Neuronal stem cell (in vitro differentiated cells): ENCODE measurements at regions not wholly inside any gene's neighbourhood (a gene's known extent, or its start where the extent isn't known, plus 50 kb on each side); places are given as distances from the start of the nearest gene placed in this dataset.

Experiments used
- DNase-seq: peaks from one replicate; pipeline ENCODE4 v3.0.0-alpha.2; 2013; ENCODE audit warnings: low spot score
- H2AFZ ChIP-seq: one replicate; pipeline ENCODE4 v1.6.1; 2013; ENCODE audit warnings: mild to moderate bottlenecking, low read length, inconsistent platforms
- H2AK5ac ChIP-seq: 2 replicates; pipeline ENCODE4 v1.6.1; 2013; ENCODE audit warnings: low read depth, mild to moderate bottlenecking, inconsistent platforms, low read length, moderate library complexity, mixed read lengths
- H2BK120ac ChIP-seq: 2 replicates; pipeline ENCODE4 v1.6.1; 2013; ENCODE audit warnings: low read depth, mild to moderate bottlenecking, inconsistent platforms, low read length, moderate library complexity, mixed read lengths
- H2BK12ac ChIP-seq: one replicate; pipeline ENCODE4 v1.6.1; 2013; ENCODE audit warnings: low read length, inconsistent platforms
- H2BK15ac ChIP-seq: 2 replicates; pipeline ENCODE4 v1.6.1; 2013; ENCODE audit warnings: mild to moderate bottlenecking, low read length, inconsistent platforms, mixed read lengths
- H2BK5ac ChIP-seq: one replicate; pipeline ENCODE4 v1.6.1; 2013; ENCODE audit warnings: inconsistent platforms, mild to moderate bottlenecking, low read length, moderate library complexity
- H3K14ac ChIP-seq: one replicate; pipeline ENCODE4 v1.6.1; 2013; ENCODE audit warnings: low read length, inconsistent platforms
- H3K18ac ChIP-seq: 2 replicates; pipeline ENCODE4 v1.6.1; 2013; ENCODE audit warnings: low read length, inconsistent platforms
- H3K23ac ChIP-seq: 2 replicates; pipeline ENCODE4 v1.6.1; 2013; ENCODE audit warnings: low read depth, mild to moderate bottlenecking, mixed read lengths, low read length, inconsistent platforms; ENCODE audit not compliant: poor library complexity
- H3K27ac ChIP-seq: replicated peaks from 3 replicates; pipeline ENCODE4 v1.5.1; 2013; ENCODE audit warnings: low read length, inconsistent platforms
- H3K27me3 ChIP-seq, 3 experiments: 2 replicates each; pipeline ENCODE4 v1.6.1; 2013; ENCODE audit warnings: low read length in 3 of 3, mild to moderate bottlenecking in 2 of 3, inconsistent platforms in 1 of 3, low read depth in 1 of 3, mixed read lengths in 1 of 3, moderate library complexity in 1 of 3; ENCODE audit not compliant: control insufficient read depth in 3 of 3, insufficient read depth in 3 of 3
- H3K36me3 ChIP-seq, 2 donors: replicated peaks in 1 of 2; 2 replicates each; pipeline ENCODE4 v1.6.1; 2013; ENCODE audit warnings: low read length in 2 of 2; ENCODE audit not compliant: control insufficient read depth in 2 of 2, insufficient read depth in 2 of 2
- H3K4ac ChIP-seq: 2 replicates; pipeline ENCODE4 v1.6.1; 2013; ENCODE audit warnings: inconsistent platforms, mild to moderate bottlenecking, low read length, moderate library complexity
- H3K4me1 ChIP-seq, 2 donors: 1 replicate in 1 of 2; 2 replicates in 1 of 2; pipeline ENCODE4 v1.6.1; 2013; ENCODE audit warnings: low read length in 2 of 2, low read depth in 1 of 2; ENCODE audit not compliant: control insufficient read depth in 2 of 2, insufficient read depth in 1 of 2
- H3K4me2 ChIP-seq: one replicate; pipeline ENCODE4 v1.6.1; 2013; ENCODE audit warnings: mild to moderate bottlenecking, low read length, inconsistent platforms; ENCODE audit not compliant: insufficient read depth, poor library complexity, severe bottlenecking
- H3K4me3 ChIP-seq, 2 donors: 2 replicates each; pipeline ENCODE4 v1.5.1; 2013; ENCODE audit warnings: low read length in 2 of 2, mild to moderate bottlenecking in 2 of 2, inconsistent platforms in 1 of 2, moderate library complexity in 1 of 2
- H3K79me1 ChIP-seq: one replicate; pipeline ENCODE4 v1.6.1; 2013; ENCODE audit warnings: low read depth, mild to moderate bottlenecking, inconsistent platforms, low read length, moderate library complexity
- H3K9ac ChIP-seq: one replicate; pipeline ENCODE4 v1.6.1; 2013; ENCODE audit warnings: mild to moderate bottlenecking, low read depth, low read length, inconsistent platforms; ENCODE audit not compliant: poor library complexity
- H3K9me3 ChIP-seq, 2 donors: replicated peaks in 1 of 2; 2 replicates each; pipeline versions ENCODE3 to v1.6.1; 2013; ENCODE audit warnings: low read length in 2 of 2, mild to moderate bottlenecking in 2 of 2, inconsistent platforms in 1 of 2, low read depth in 1 of 2, mixed read lengths in 1 of 2, moderate library complexity in 1 of 2; ENCODE audit not compliant: control insufficient read depth in 2 of 2, insufficient read depth in 1 of 2
- H4K8ac ChIP-seq: one replicate; pipeline ENCODE4 v1.6.1; 2013; ENCODE audit warnings: low read depth, mild to moderate bottlenecking, inconsistent platforms, low read length, moderate library complexity
- H4K91ac ChIP-seq: one replicate; pipeline ENCODE4 v1.6.1; 2013; ENCODE audit warnings: low read length, low read depth, mild to moderate bottlenecking, inconsistent platforms; ENCODE audit not compliant: poor library complexity
- WGBS, 2 donors: extraction: QIAGEN DNeasy Blood & Tissue Kit; methylation state at CpG; one replicate each; pipeline ENCODE4 v1.1.7; 2013; ENCODE audit warnings: missing lambda C conversion rate in 2 of 2, mixed read lengths in 1 of 2; ENCODE audit not compliant: insufficient read length in 2 of 2, insufficient replicate concordance in 1 of 2; ENCODE audit errors: extremely low coverage in 2 of 2; 5-methylcytosine and 5-hydroxymethylcytosine counted together

DNA sequence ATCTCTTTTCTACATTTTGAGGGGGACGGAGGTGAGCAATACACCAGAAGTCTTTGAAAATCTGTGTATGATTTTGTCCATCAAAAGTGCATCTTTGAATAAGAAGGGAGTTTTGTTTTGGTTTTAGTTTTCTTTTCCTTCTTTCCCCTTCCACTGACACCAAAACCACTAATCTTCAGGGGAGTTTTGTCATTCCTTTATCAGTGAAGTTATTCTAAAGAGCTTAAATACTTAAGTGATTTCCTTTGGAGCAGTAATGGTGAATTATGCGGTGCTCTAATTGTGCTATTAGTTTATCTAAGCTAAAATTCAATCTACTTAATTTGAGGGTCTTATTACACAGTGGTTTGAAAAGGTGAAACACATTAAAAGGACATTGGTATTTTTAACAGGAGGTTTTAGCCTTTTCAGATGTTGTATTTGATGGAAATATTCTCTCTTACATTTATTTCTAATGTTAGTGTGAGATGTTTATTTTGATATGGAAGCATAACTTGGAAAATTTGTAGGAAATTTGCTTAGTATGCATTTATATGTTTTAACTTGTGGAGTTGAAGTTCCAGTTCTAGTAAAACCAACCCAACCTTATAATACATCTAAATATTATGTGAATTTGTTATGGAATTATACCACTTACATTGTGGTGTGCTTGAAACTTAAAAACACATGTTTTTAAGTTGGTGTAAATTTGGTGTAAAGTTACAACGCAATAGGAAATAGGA, 124.9 kb downstream of the PCDH7 start:
- Histone ChIP-seq H4K8ac (no peak overlapping the region), H3K9me3 (no peaks in the 10 kb centered on the region), H3K4me3 (no peak overlapping the region), H3K4me1 (peaks cover 4 to 5% of the 10 kb centered on the region in 2 donors), H2BK12ac (no peak overlapping the region), H3K18ac (no peak overlapping the region), H2BK5ac (no peak overlapping the region), H3K27ac (no peak overlapping the region), H3K36me3 (no peaks in the 10 kb centered on the region), H3K23ac (no peak overlapping the region), H2AFZ (no peak overlapping the region), H3K9ac (no peak overlapping the region), H3K14ac (no peak overlapping the region), H2AK5ac (no peak overlapping the region), H2BK15ac (no peak overlapping the region), H2BK120ac (no peak overlapping the region), H3K79me1 (no peaks in the 10 kb centered on the region), H4K91ac (no peak overlapping the region), H3K4ac (no peak overlapping the region), H3K4me2 (no peak overlapping the region), H3K27me3 (no peaks in the 10 kb centered on the region)
- DNase-seq: no peak
- WGBS, 2 donors: no CpG with 5 or more reads among the region's 3 CpGs

DNA sequence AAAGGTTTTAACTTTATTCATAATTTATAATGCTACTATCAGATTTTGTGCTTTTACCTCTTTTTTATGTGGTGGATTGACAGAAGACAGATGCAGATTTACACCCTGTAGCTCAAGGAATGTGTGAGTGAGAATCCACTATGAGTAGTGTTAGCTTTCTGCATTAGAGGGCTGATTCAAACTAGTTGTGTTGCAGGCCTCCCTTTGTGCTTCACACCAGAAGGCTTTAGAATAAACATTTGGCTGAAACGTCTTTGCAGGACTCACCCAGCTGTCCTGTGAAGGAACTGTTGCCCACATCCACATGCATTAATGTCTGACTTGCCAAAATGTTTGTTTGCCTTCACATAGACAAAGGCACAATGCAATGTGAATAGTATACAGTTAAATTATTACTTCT, 127.0 kb downstream of the PCDH7 start:
- Histone ChIP-seq H3K23ac (no peak overlapping the region), H3K18ac (no peak overlapping the region), H2BK12ac (no peak overlapping the region), H3K9ac (no peak overlapping the region), H2AK5ac (no peak overlapping the region), H4K91ac (no peak overlapping the region), H3K4me2 (no peak overlapping the region), H2BK15ac (no peak overlapping the region), H3K4me3 (no peak overlapping the region), H3K14ac (no peak overlapping the region), H3K4ac (no peak overlapping the region), H2AFZ (no peak overlapping the region), H3K27me3 (no peaks in the 10 kb centered on the region), H3K4me1 (peaks cover 2 to 3% of the 10 kb centered on the region in 2 donors), H3K36me3 (no peaks in the 10 kb centered on the region), H3K9me3 (no peaks in the 10 kb centered on the region), H3K79me1 (no peaks in the 10 kb centered on the region), H2BK120ac (no peak overlapping the region), H2BK5ac (no peak overlapping the region), H3K27ac (peak overlapping the region; percentile 26), H4K8ac (no peak overlapping the region)
- WGBS, 2 donors: no CpG with 5 or more reads among the region's 1 CpG
- no peak for DNase-seq

DNA sequence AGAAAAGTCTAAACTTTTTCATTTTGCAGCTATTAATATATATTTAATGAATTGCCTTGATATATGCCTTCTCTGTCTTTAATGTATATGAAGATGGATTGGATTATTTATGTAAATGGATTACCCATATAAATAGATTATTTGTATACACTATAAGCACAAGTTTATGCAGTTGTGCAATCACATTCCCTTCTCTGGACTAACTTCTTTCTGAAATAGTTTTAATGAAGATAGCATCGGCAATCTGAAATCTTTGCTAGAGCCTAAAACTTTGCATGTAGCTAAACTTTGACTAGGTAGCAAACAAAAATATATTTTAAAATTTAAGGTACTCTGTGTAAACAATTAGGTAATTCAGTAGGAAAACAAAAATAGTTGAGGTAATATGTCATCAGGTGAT, 127.8 kb downstream of the PCDH7 start:
- no peak overlapping the region for H4K91ac ChIP-seq
- no peak overlapping the region for H3K14ac ChIP-seq
- H3K4ac ChIP-seq: no peak overlapping the region
- no peak overlapping the region for H2BK15ac ChIP-seq
- H3K27me3 ChIP-seq: no peaks in the 10 kb centered on the region
- H2AK5ac ChIP-seq: no peak overlapping the region
- no peak overlapping the region for H2BK12ac ChIP-seq
- peaks cover 2 to 5% of the 10 kb centered on the region in 2 donors for H3K4me1 ChIP-seq
- DNase-seq: no peak
- WGBS, 2 donors: no CpG with 5 or more reads among the region's 1 CpG
- H4K8ac ChIP-seq: no peak overlapping the region
- H3K9ac ChIP-seq: no peak overlapping the region
- no peaks in the 10 kb centered on the region for H3K9me3 ChIP-seq
- H3K18ac ChIP-seq: no peak overlapping the region
- no peak overlapping the region for H3K4me2 ChIP-seq
- H3K79me1 ChIP-seq: no peaks in the 10 kb centered on the region
- H2AFZ ChIP-seq: no peak overlapping the region
- no peaks in the 10 kb centered on the region for H3K36me3 ChIP-seq
- H2BK120ac ChIP-seq: no peak overlapping the region
- H3K27ac ChIP-seq: no peak overlapping the region
- no peak overlapping the region for H3K23ac ChIP-seq
- no peak overlapping the region for H2BK5ac ChIP-seq
- no peak overlapping the region for H3K4me3 ChIP-seq

GRCh38 chr4:30854531-30854930, 134.4 kb downstream of the PCDH7 start:
- H2BK12ac ChIP-seq: no peak overlapping the region
- H3K9ac ChIP-seq: no peak overlapping the region
- H3K4me2 ChIP-seq: no peak overlapping the region
- no peaks in the 10 kb centered on the region for H3K79me1 ChIP-seq
- no peak overlapping the region for H2AK5ac ChIP-seq
- H3K23ac ChIP-seq: no peak overlapping the region
- H3K27ac ChIP-seq: no peak overlapping the region
- no peak overlapping the region for H4K91ac ChIP-seq
- no peak for DNase-seq
- WGBS, 2 donors: no CpG with 5 or more reads among the region's 3 CpGs
- H2BK15ac ChIP-seq: no peak overlapping the region
- no peaks in the 10 kb centered on the region for H3K36me3 ChIP-seq
- no peaks in the 10 kb centered on the region for H3K9me3 ChIP-seq
- H3K4ac ChIP-seq: no peak overlapping the region
- H4K8ac ChIP-seq: no peak overlapping the region
- no peak overlapping the region for H2BK120ac ChIP-seq
- no peak overlapping the region for H2AFZ ChIP-seq
- H3K18ac ChIP-seq: no peak overlapping the region
- no peaks in the 10 kb centered on the region for H3K27me3 ChIP-seq
- no peak overlapping the region for H2BK5ac ChIP-seq
- H3K4me3 ChIP-seq: no peak overlapping the region
- H3K4me1 ChIP-seq: peaks cover 2 to 3% of the 10 kb centered on the region in 2 donors
- no peak overlapping the region for H3K14ac ChIP-seq
